Activated CD8-positive, alpha-beta memory T cell treated with anti-CD3 and anti-CD28 coated beads, Interleukin-2, amount 50 U/mL, for 24 hours (primary cell): ENCODE measurements at regions not wholly inside any gene's neighbourhood (a gene's known extent, or its start where the extent isn't known, plus 50 kb on each side); places are given as distances from the start of the nearest gene placed in this dataset.

Experiments
- DNase-seq: peaks from one replicate; pipeline ENCODE4 v3.0.0-alpha.2; 2020; ENCODE audit errors: extremely low read depth

GRCh38 chr11:33557201-33557600 lies 143.4 kb downstream of the C11orf91 start:
- no peak for DNase-seq

- DNase-seq, result no peak
These were observed 146.4 kb downstream of the C11orf91 start for GRCh38 chr11:33554219-33554618.

GRCh38 chr11:33553486-33553885 lies 147.1 kb downstream of the C11orf91 start:
- no peak for DNase-seq

- no peak for DNase-seq
These were observed 147.9 kb downstream of the C11orf91 start for GRCh38 chr11:33552756-33553155.

- no peak for DNase-seq
These were observed 149.6 kb downstream of the C11orf91 start for GRCh38 chr11:33551051-33551450.

- no peak for DNase-seq
These were observed 151.1 kb downstream of the C11orf91 start for GRCh38 chr11:33549483-33549882.

- no peak for DNase-seq
These were observed 154.7 kb downstream of the C11orf91 start for GRCh38 chr11:33545931-33546330.

GRCh38 chr11:33544593-33545373 lies 155.8 kb downstream of the C11orf91 start:
- no peak for DNase-seq

- DNase-seq, result no peak
These were observed 156.8 kb downstream of the C11orf91 start for GRCh38 chr11:33543823-33544222.

- DNase-seq, result peak; percentile 2
These were observed 157.7 kb downstream of the C11orf91 start for GRCh38 chr11:33542921-33543320.

GRCh38 chr11:33540946-33541915 lies 159.4 kb downstream of the C11orf91 start:
- DNase-seq, result no peak

GRCh38 chr11:33540427-33540826 lies 160.2 kb downstream of the C11orf91 start:
- no peak for DNase-seq

GRCh38 chr11:33539751-33540150 lies 160.9 kb downstream of the C11orf91 start:
- DNase-seq, result no peak

GRCh38 chr11:33538726-33539125 lies 161.9 kb downstream of the C11orf91 start:
- no peak for DNase-seq

- no peak for DNase-seq
These were observed 164.4 kb downstream of the C11orf91 start for GRCh38 chr11:33536178-33536577.

GRCh38 chr11:33534575-33534974 lies 166.1 kb downstream of the C11orf91 start:
- DNase-seq, result no peak

- no peak for DNase-seq
These were observed 167.1 kb downstream of the C11orf91 start for GRCh38 chr11:33533386-33534052.

GRCh38 chr11:33532720-33533385 lies 167.8 kb downstream of the C11orf91 start:
- no peak for DNase-seq

- DNase-seq, result no peak
These were observed 168.4 kb downstream of the C11orf91 start for GRCh38 chr11:33532257-33532656.

GRCh38 chr11:33531743-33532181 lies 168.9 kb downstream of the C11orf91 start:
- no peak for DNase-seq

GRCh38 chr11:33530815-33531214 lies 169.8 kb downstream of the C11orf91 start:
- DNase-seq, result no peak

- no peak for DNase-seq
These were observed 171.2 kb downstream of the C11orf91 start for GRCh38 chr11:33529461-33529860.
